NB4 (cell line): ENCODE measurements at regions not wholly inside any gene's neighbourhood (a gene's known extent, or its start where the extent isn't known, plus 50 kb on each side); places are given as distances from the start of the nearest gene placed in this dataset.
"Not testable (repeated sequence)": the region's sequence is repeated elsewhere in the genome, so short reads cannot be mapped to it uniquely, and the experiment has no call there.

Experiments used
- CTCF ChIP-seq: IDR thresholded peaks from one replicate; pipeline ENCODE4 v1.5.1; 2012; ENCODE audit warnings: low read depth, low read length
- MYC ChIP-seq: IDR thresholded peaks from 2 replicates; pipeline ENCODE4 v1.6.1; 2011; ENCODE audit warnings: low read depth, low read length
- POLR2A ChIP-seq: IDR thresholded peaks from 2 replicates; pipeline ENCODE4 v1.6.1; 2011; ENCODE audit warnings: mild to moderate bottlenecking; ENCODE audit not compliant: insufficient read length; ENCODE audit errors: extremely low read depth
- TF ChIP-seq, protein P1 (sequence below): IDR thresholded peaks from 2 replicates; pipeline ENCODE4 v1.6.1; 2011; ENCODE audit warnings: low read depth, low read length

DNA sequence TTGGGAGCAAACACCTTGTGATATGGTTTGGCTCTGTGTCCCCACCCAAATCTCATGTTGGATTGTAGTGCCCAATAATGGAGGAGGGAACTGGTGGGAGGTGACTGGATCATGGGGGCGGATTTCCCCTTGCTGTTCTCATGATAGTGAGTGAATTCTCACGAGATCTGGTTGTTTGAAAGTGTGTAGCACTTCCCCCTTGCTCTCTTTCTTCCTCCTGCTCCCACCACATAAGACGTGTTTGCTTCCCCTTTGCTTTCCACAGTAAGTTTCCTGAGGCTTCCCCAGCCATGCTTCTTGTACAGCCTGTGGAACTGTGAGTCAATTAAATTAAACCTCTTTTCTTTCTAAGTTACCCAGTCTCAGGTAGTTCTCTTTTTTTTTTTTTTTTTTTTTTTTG, 366.3 kb downstream of the RRAGC start:
- not testable (repeated sequence) for TF ChIP-seq CTCF, POLR2A, MYC
- TF ChIP-seq, protein P1, sequence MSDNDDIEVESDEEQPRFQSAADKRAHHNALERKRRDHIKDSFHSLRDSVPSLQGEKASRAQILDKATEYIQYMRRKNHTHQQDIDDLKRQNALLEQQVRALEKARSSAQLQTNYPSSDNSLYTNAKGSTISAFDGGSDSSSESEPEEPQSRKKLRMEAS, result not testable (repeated sequence)
